Mucosa of descending colon (tissue), 3 donors: ENCODE measurements at regions not wholly inside any gene's neighbourhood (a gene's known extent, or its start where the extent isn't known, plus 50 kb on each side); places are given as distances from the start of the nearest gene placed in this dataset.

ENCODE experiments used
- ATAC-seq: fragments of 200-7000 bp; cut with Tn5 transposase; one replicate; pipeline ENCODE4 v1.9.1; 2020; ENCODE audit warnings: mild to moderate bottlenecking, moderate library complexity
- DNase-seq, 3 donors: peaks; one replicate each; pipeline ENCODE4 v3.0.0-alpha.2; 2020
- H3K36me3 ChIP-seq: fragments of 200-600 bp; one replicate; pipeline ENCODE4 v1.8.0; 2021; ENCODE audit warnings: low read depth, mild to moderate bottlenecking
- H3K4me1 ChIP-seq: fragments of 200-600 bp; one replicate; pipeline ENCODE4 v1.8.0; 2021; ENCODE audit warnings: low read depth, mild to moderate bottlenecking
- H3K4me3 ChIP-seq: fragments of 200-600 bp; one replicate; pipeline ENCODE4 v1.8.0; 2021; ENCODE audit warnings: mild to moderate bottlenecking
- H3K9me3 ChIP-seq: fragments of 200-600 bp; one replicate; pipeline ENCODE4 v1.8.0; 2021; ENCODE audit warnings: mild to moderate bottlenecking
- intact Hi-C, 2 donors: fragments of 100-400 bp; cut with DNase I in 1 of 2; cut with micrococcal nuclease in 1 of 2; formaldehyde crosslinking; loops; one replicate each; pipeline versions ENCODE4 v1.11.0 to v1.11.1; 2022; cut with DNase I, micrococcal nuclease
- TF ChIP-seq, protein P1 (sequence below): fragments of 200-600 bp; IDR thresholded peaks from one replicate; pipeline ENCODE4 v1.8.0; 2022; ENCODE audit warnings: antibody characterized with exemption, mild to moderate bottlenecking
- donor health status: DM: no; HTN: no; CAD: no; lungs with moderate emphysema.
- donor health status: DM: no; HTN: no; CAD: no.
- donor health status: DM: no; HTN: yes; CAD: no.

- H3K9me3 ChIP-seq, result no peaks in the 10 kb centered on the region
- no peak for ATAC-seq
- H3K4me1 ChIP-seq, result peaks cover 6% of the 10 kb centered on the region
- intact Hi-C loops, result no loop called here
- TF ChIP-seq, protein P1, sequence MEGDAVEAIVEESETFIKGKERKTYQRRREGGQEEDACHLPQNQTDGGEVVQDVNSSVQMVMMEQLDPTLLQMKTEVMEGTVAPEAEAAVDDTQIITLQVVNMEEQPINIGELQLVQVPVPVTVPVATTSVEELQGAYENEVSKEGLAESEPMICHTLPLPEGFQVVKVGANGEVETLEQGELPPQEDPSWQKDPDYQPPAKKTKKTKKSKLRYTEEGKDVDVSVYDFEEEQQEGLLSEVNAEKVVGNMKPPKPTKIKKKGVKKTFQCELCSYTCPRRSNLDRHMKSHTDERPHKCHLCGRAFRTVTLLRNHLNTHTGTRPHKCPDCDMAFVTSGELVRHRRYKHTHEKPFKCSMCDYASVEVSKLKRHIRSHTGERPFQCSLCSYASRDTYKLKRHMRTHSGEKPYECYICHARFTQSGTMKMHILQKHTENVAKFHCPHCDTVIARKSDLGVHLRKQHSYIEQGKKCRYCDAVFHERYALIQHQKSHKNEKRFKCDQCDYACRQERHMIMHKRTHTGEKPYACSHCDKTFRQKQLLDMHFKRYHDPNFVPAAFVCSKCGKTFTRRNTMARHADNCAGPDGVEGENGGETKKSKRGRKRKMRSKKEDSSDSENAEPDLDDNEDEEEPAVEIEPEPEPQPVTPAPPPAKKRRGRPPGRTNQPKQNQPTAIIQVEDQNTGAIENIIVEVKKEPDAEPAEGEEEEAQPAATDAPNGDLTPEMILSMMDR, result no peak
- H3K4me3 ChIP-seq, result no peak overlapping the region
- no peak for DNase-seq
- H3K36me3 ChIP-seq, result no peaks in the 10 kb centered on the region
Observed at GRCh38 chr7:15831606-15832005, 145.1 kb upstream of the MEOX2 start.

GRCh38 chr7:15829691-15830090 is 143.2 kb upstream of the MEOX2 start:
- Histone ChIP-seq H3K36me3 (no peaks in the 10 kb centered on the region), H3K4me1 (peaks cover 6% of the 10 kb centered on the region), H3K4me3 (no peak overlapping the region), H3K9me3 (no peaks in the 10 kb centered on the region)
- DNase-seq (no peak), ATAC-seq (peak; percentile 18)
- TF ChIP-seq, protein P1, result no peak
- intact Hi-C loops, result no loop called here

DNA sequence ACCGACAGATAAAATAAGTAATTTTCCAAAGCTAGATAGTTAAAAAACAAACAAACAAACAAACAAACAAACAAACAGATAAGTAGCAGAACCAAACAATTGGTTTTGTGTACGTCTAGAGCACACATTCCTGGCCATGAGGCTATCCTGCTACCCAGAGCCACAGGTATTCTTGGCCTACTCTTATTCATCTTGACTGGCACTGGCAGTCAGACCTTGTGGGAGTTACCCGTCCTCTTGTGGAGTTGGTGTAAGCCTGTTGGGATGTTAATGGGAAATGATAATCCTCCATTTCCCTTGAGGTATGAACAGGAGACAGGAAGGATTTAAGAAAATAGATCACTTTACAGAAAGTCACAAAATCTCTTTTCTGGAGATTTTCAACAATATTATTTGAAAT is 142.4 kb upstream of the MEOX2 start:
- intact Hi-C loops, result no loop called here
- TF ChIP-seq, protein P1, result no peak
- peaks cover 6% of the 10 kb centered on the region for H3K4me1 ChIP-seq
- no peak for ATAC-seq
- no peak overlapping the region for H3K4me3 ChIP-seq
- H3K9me3 ChIP-seq, result no peaks in the 10 kb centered on the region
- H3K36me3 ChIP-seq, result no peaks in the 10 kb centered on the region
- DNase-seq, result no peak

GRCh38 chr7:15821484-15822427 is 135.3 kb upstream of the MEOX2 start:
- intact Hi-C loops, result no loop called here
- Histone ChIP-seq H3K4me3 (no peak overlapping the region), H3K9me3 (no peaks in the 10 kb centered on the region), H3K36me3 (no peaks in the 10 kb centered on the region), H3K4me1 (no peaks in the 10 kb centered on the region)
- TF ChIP-seq, protein P1, result no peak
- ATAC-seq, result no peak
- no peak for DNase-seq

DNA sequence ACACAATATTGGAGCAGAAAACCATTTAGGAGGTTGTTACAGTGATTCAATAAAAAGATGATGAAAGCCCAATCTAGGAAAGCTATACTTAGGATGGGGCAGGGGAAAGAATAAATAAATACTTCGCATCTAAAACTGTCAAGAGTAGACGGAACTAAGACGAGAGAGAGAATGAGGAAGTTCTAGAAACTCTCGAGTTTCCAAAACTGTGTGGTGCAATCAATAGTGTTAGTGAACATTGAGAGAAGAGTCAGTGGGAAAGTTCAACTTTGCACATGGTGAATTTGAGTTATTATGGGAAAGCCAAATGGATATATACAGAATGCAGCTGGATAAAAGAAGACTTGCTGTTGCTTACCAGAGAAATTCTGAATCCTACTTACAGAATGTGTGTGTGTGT is 133.8 kb upstream of the MEOX2 start:
- intact Hi-C loops, result no loop called here
- no peaks in the 10 kb centered on the region for H3K9me3 ChIP-seq
- no peaks in the 10 kb centered on the region for H3K4me1 ChIP-seq
- TF ChIP-seq, protein P1, result no peak
- H3K4me3 ChIP-seq, result no peak overlapping the region
- ATAC-seq (no peak), DNase-seq (no peak)
- H3K36me3 ChIP-seq, result no peaks in the 10 kb centered on the region
